Stimulated activated naive B cell treated with anti-CD40 and anti-IgM and Interleukin-4, amounts not matched to agents 10 μg/mL and 1 μg/mL and 100 μg/mL, for 72 hours (primary cell): ENCODE measurements at regions not wholly inside any gene's neighbourhood (a gene's known extent, or its start where the extent isn't known, plus 50 kb on each side); places are given as distances from the start of the nearest gene placed in this dataset.
"Not testable (repeated sequence)": the region's sequence is repeated elsewhere in the genome, so short reads cannot be mapped to it uniquely, and the experiment has no call there.

Experiments used
- ATAC-seq, 2 donors: fragments of 150-1000 bp; cut with Tn5 transposase; replicated peaks; 2 replicates each; pipeline ENCODE4 v1.10.0; 2021; ENCODE audit warnings: moderate library complexity in 1 of 2
- DNase-seq: peaks from one replicate; pipeline ENCODE4 v3.0.0; 2021
- H3K27ac Mint-ChIP-seq: one replicate; pipeline ENCODE4 v1.8.0; 2022; ENCODE audit warnings: mild to moderate bottlenecking, mixed read lengths
- H3K27me3 Mint-ChIP-seq, 2 donors: one replicate each; pipeline ENCODE4 v1.8.0; 2022; ENCODE audit warnings: mixed read lengths in 2 of 2
- H3K36me3 Mint-ChIP-seq, 2 donors: one replicate each; pipeline ENCODE4 v1.8.0; 2022; ENCODE audit warnings: mixed read lengths in 2 of 2, mild to moderate bottlenecking in 1 of 2
- H3K4me1 Mint-ChIP-seq, 2 donors: one replicate each; pipeline ENCODE4 v1.8.0; 2022; ENCODE audit warnings: mixed read lengths in 2 of 2, mild to moderate bottlenecking in 1 of 2
- H3K4me3 Mint-ChIP-seq, 2 donors: one replicate each; pipeline ENCODE4 v1.8.0; 2022; ENCODE audit warnings: mild to moderate bottlenecking in 2 of 2, mixed read lengths in 2 of 2, moderate library complexity in 1 of 2
- H3K9me3 Mint-ChIP-seq, 2 donors: one replicate each; pipeline ENCODE4 v1.8.0; 2022; ENCODE audit warnings: mixed read lengths in 2 of 2, mild to moderate bottlenecking in 1 of 2

DNA sequence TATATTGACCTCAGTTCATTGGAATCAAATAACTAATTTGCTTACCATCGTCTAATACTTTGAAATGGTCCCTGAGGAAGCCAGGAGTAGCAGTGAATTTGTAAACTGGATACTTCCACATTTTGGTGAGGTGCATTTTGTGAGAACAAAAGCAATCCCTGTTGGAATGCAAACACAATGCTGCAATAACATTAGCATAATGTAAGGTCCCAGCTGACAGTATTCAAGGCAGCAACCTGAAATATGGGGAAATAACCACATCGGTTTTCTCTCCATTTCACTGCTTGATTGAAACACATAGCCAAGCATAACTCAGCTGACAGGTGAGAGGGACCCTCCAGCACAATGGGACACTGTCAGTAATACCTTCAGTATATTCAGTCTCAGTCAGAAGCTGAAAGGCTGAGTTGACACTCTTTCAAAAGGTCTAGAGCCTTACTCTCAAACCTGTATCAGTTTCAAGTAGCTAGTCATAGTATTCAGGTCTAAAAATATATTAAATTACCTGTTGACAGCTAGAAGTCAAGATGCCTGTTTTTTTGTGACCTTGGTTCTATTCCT lies 1311.9 kb upstream of the NRXN1 start:
- no peak overlapping the region for H3K27ac Mint-ChIP-seq
- DNase-seq (no peak), ATAC-seq (no peak)
- no peaks in the 10 kb centered on the region for H3K36me3 Mint-ChIP-seq
- no peak overlapping the region for H3K4me3 Mint-ChIP-seq
- H3K4me1 Mint-ChIP-seq = no peaks in the 10 kb centered on the region
- H3K27me3 Mint-ChIP-seq = no peaks in the 10 kb centered on the region
- H3K9me3 Mint-ChIP-seq = peaks cover 0 to 2% of the 10 kb centered on the region in 2 donors

DNA sequence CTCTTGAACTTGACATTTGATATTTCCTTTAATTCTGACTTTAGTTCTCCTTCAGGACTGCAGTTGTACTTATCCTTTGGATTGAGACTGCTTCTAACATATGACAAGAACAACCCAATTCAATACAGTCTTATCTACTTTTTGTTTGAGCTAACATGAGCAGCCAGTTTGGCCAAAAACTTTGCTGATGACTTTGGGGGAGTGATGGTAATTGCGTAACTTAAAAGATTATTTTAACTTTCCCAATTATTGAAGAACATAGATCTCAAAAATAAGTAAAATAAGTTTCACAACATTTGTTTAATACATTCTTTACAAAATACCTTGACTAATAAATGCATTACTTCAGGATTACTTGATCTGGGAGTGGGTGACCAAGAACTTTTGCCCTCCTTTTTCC lies 1311.1 kb upstream of the NRXN1 start:
- Mint-ChIP-seq H3K27me3 (no peaks in the 10 kb centered on the region), H3K9me3 (peaks cover 0 to 2% of the 10 kb centered on the region in 2 donors), H3K4me1 (no peaks in the 10 kb centered on the region), H3K4me3 (no peak overlapping the region), H3K27ac (no peak overlapping the region), H3K36me3 (no peaks in the 10 kb centered on the region)
- ATAC-seq = no peak
- DNase-seq = no peak

DNA sequence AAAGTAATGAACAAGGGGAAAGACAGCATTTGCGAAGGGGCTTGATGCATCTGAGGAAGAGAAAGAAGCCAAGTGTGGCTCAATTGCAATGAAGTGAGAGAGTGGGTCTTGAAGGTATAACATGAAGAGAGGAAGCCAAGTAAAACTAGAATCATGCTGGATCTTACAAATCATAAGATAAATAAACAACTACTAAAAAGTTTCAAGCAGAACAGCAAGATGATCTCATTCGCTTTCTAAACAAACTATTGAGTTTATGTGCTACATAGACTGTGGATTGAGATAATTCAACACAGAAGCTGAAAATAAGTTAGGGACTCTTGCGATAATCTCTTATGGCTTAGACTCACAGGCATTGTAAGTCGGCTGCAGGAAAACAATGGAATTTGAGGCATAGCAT lies 1310.5 kb upstream of the NRXN1 start:
- Mint-ChIP-seq H3K4me3 (no peak overlapping the region), H3K27ac (no peak overlapping the region), H3K27me3 (no peaks in the 10 kb centered on the region), H3K4me1 (no peaks in the 10 kb centered on the region), H3K36me3 (no peaks in the 10 kb centered on the region), H3K9me3 (peaks cover 0 to 2% of the 10 kb centered on the region in 2 donors)
- DNase-seq (no peak), ATAC-seq (no peak)

DNA sequence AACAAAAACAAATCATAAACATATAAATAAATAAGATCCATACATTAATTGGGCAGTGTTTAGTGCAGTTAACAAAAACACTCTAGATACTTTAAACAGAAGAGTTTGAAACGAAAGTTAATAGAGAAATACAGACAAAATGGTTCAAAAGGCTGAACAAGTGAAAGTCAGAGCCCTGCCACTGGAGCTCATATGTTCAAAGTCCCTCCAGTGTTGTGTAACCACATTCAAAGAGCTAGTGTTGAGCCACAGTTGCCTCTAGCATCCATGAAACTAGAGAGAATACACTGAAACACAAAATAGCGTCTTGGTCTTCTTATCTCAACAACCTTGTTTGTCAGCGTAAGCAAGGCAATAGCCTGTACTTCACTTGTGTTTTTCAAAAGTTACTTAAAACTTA lies 1309.8 kb upstream of the NRXN1 start:
- H3K27ac Mint-ChIP-seq = no peak overlapping the region
- H3K9me3 Mint-ChIP-seq = peaks cover 0 to 2% of the 10 kb centered on the region in 2 donors
- ATAC-seq = no peak
- DNase-seq = no peak
- H3K36me3 Mint-ChIP-seq = no peaks in the 10 kb centered on the region
- no peak overlapping the region for H3K4me3 Mint-ChIP-seq
- no peaks in the 10 kb centered on the region for H3K27me3 Mint-ChIP-seq
- H3K4me1 Mint-ChIP-seq = no peaks in the 10 kb centered on the region

DNA sequence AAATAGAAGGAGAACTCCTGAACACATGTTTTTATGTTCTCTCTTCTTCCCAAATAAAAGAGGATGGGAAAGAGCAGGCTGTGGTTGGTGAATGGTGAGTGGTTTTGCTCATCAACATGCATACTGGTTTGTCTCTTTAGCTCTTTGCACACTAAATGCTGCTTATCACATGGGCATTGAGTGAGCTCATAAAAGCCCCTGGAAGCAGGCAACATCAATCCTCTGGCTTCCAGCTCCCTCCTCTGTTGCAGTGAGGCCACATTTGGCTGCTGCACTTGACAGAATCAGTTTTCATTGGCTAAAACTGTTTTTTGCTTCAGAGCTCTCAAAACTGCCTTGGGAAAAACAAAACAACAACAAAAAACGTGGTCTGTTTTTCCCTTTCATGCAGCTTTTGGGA lies 1308.2 kb upstream of the NRXN1 start:
- ATAC-seq (no peak), DNase-seq (no peak)
- Mint-ChIP-seq H3K4me1 (no peaks in the 10 kb centered on the region), H3K4me3 (no peak overlapping the region), H3K36me3 (no peaks in the 10 kb centered on the region), H3K27me3 (no peaks in the 10 kb centered on the region), H3K27ac (no peak overlapping the region), H3K9me3 (peaks cover 0 to 2% of the 10 kb centered on the region in 2 donors)

DNA sequence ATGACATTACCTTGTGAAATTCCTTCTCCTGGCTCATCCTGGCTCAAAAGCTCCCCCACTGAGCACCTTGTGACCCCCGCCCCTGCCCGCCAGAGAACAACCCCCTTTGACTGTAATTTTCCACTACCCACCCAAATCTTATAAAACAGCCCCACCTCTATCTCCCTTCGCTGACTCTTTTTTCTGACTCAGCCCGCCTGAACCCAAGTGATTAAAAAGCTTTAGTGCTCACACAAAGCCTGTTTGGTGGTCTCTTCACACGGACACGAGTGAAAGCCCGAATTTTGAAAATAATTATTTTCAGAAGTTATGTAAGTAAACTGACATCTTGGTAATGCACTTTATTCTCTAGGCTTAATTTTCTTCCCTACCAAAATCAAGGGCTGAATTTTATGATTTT lies 1305.9 kb upstream of the NRXN1 start:
- not testable (repeated sequence) for ATAC-seq, H3K27ac Mint-ChIP-seq, H3K9me3 Mint-ChIP-seq, H3K4me3 Mint-ChIP-seq, H3K36me3 Mint-ChIP-seq, H3K27me3 Mint-ChIP-seq, DNase-seq, H3K4me1 Mint-ChIP-seq

DNA sequence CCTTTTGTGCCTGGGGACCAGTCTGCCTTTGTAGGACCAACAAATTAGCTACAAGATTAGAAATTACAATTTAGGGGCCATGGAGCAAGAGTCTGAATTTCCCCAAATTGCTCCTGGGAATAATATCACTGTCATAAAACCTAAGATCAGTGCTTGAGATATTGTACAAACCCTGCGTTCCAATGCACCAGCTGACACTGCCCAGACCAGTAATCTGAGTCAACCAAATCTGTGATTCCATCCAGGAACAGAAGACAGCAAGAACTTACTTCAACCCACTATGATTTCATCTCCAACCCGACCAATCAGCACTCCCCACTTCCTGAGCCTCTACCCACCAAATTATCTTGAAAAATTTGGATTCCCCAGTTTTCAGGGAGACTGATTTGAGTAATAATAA lies 1305.0 kb upstream of the NRXN1 start:
- Mint-ChIP-seq H3K9me3 (no peaks in the 10 kb centered on the region), H3K4me1 (no peaks in the 10 kb centered on the region), H3K27ac (no peak overlapping the region), H3K27me3 (no peaks in the 10 kb centered on the region), H3K36me3 (no peaks in the 10 kb centered on the region), H3K4me3 (no peak overlapping the region)
- no peak for ATAC-seq
- DNase-seq = no peak

DNA sequence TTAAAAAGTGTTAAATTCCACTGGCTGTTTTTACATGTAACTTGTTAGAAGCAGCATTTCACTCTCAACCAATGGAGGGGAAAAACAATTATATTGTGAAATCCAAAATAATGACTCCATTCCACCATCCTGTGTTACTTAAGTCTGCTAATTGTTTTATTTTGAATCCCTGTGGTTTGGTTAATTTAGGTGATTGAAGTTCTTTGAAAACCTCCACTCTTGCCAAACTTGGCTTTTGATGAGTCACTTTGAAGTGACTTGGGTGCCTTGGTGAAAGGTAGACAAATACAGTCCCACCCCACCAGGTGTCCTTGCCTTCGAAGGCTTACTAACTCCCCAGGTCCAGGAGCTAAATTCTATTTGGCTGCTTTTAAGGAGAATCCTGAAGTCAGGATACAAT lies 1303.8 kb upstream of the NRXN1 start:
- ATAC-seq = no peak
- H3K27me3 Mint-ChIP-seq = no peaks in the 10 kb centered on the region
- no peak for DNase-seq
- no peak overlapping the region for H3K4me3 Mint-ChIP-seq
- peaks cover 0 to 2% of the 10 kb centered on the region in 2 donors for H3K9me3 Mint-ChIP-seq
- no peaks in the 10 kb centered on the region for H3K4me1 Mint-ChIP-seq
- no peaks in the 10 kb centered on the region for H3K36me3 Mint-ChIP-seq
- H3K27ac Mint-ChIP-seq = no peak overlapping the region

DNA sequence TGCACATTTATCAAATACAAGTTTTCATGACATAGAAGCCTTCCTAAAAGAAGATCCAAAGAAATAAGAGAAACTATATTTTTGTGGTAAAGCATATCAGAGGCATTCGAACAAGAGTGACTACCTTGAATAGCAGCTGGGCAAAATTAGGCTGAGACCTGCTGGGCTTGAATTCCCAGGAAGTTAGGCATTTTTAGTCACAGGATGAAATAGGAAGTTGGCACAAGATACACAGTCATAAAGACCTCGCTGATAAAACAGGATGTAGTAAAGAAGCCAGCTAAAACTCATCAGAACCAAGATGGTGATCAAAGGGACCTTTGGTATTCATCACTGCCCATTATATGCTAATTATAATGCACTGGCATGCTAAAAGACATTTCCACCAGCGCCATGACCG lies 1302.3 kb upstream of the NRXN1 start:
- no peak overlapping the region for H3K27ac Mint-ChIP-seq
- no peak overlapping the region for H3K4me3 Mint-ChIP-seq
- no peaks in the 10 kb centered on the region for H3K36me3 Mint-ChIP-seq
- ATAC-seq = no peak
- DNase-seq = no peak
- H3K4me1 Mint-ChIP-seq = no peaks in the 10 kb centered on the region
- H3K9me3 Mint-ChIP-seq = peaks cover 3% of the 10 kb centered on the region in 2 donors
- no peaks in the 10 kb centered on the region for H3K27me3 Mint-ChIP-seq

DNA sequence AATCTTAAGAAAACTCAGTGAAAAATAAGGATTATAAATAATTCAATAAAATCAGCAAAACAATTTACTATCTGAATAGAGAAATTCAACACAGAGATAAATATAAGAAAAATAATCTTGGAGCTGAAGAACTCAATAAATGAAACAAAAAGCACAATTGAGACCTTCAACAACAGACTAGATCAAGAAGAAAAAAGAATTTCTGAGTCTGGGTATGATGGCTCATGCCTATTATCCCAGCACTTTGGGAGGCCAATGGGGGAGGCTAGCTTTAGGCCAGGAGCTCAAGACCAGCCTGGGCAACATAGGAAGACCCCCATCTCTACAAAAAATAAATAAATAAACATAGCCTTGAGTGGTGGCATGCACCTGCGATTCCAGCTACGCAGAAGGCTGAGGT lies 1295.7 kb upstream of the NRXN1 start:
- H3K4me1 Mint-ChIP-seq = no peaks in the 10 kb centered on the region
- DNase-seq = no peak
- H3K9me3 Mint-ChIP-seq = peaks cover 9% of the 10 kb centered on the region in 2 donors
- no peak overlapping the region for H3K27ac Mint-ChIP-seq
- no peak for ATAC-seq
- no peaks in the 10 kb centered on the region for H3K36me3 Mint-ChIP-seq
- H3K4me3 Mint-ChIP-seq = no peak overlapping the region
- no peaks in the 10 kb centered on the region for H3K27me3 Mint-ChIP-seq

DNA sequence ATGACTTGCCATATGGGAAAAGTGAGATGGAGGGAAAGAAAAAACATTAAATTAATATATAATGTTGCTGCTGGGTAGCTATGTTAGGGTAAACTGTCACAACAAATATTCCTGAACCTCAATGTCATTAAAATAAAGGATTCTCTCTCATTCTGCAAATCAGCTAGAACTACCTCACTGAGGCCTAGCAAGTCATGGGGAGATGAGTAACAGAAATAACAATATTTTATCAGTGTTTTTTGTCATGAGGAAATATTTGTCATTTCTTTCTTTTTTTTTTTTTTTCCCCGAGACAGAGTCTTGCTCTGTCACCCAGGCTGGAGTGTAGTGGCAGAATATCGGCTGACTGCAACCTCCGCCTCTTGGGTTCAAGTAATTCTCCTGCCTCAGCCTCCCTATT lies 1282.3 kb upstream of the NRXN1 start:
- Mint-ChIP-seq H3K27me3 (no peaks in the 10 kb centered on the region), H3K4me3 (no peak overlapping the region), H3K4me1 (no peaks in the 10 kb centered on the region), H3K36me3 (no peaks in the 10 kb centered on the region), H3K27ac (no peak overlapping the region), H3K9me3 (peaks cover 0 to 3% of the 10 kb centered on the region in 2 donors)
- ATAC-seq (no peak), DNase-seq (no peak)

DNA sequence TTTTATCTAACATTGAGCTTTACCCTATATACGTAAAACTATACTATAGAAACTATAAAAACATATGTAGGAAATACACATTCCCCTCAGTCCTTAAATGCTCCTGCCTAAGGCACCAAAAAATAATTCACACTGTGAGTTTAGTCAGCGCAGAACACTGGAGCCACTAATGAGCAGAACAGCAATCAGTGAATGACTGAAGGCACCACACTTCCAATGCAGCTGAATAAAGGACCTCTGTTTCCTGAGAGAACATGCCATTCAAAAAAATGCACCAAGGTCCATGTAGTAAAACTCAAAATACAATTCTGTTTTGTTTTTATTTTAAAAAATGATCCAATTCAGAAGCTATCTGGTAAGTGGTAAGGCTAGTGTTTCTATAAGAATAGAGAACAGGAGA lies 1280.6 kb upstream of the NRXN1 start:
- no peaks in the 10 kb centered on the region for H3K27me3 Mint-ChIP-seq
- ATAC-seq (no peak), DNase-seq (no peak)
- H3K27ac Mint-ChIP-seq = no peak overlapping the region
- H3K36me3 Mint-ChIP-seq = no peaks in the 10 kb centered on the region
- no peak overlapping the region for H3K4me3 Mint-ChIP-seq
- H3K9me3 Mint-ChIP-seq = peaks cover 0 to 3% of the 10 kb centered on the region in 2 donors
- H3K4me1 Mint-ChIP-seq = no peaks in the 10 kb centered on the region

DNA sequence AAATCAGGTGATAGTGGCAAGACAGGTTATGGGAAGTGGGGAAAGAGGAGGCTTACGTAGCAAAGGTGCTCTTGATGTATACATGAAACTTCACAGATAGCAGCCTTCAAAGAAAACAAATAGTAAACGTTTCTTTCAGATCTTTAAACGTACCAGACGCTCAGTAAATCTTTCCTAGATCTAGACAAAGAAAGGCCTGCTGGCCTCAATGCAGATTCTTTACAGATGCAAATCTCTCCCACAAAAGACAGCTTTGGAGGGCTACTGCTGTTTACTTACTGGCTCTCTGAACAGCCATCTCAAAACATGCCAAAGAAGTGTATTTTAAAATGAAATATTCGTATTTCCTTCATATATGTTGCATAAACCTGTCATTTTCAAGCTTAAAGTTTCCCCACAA lies 1279.9 kb upstream of the NRXN1 start:
- ATAC-seq (no peak), DNase-seq (no peak)
- no peaks in the 10 kb centered on the region for H3K36me3 Mint-ChIP-seq
- no peak overlapping the region for H3K27ac Mint-ChIP-seq
- peaks cover 0 to 1% of the 10 kb centered on the region in 2 donors for H3K9me3 Mint-ChIP-seq
- H3K27me3 Mint-ChIP-seq = no peaks in the 10 kb centered on the region
- no peaks in the 10 kb centered on the region for H3K4me1 Mint-ChIP-seq
- H3K4me3 Mint-ChIP-seq = no peak overlapping the region

DNA sequence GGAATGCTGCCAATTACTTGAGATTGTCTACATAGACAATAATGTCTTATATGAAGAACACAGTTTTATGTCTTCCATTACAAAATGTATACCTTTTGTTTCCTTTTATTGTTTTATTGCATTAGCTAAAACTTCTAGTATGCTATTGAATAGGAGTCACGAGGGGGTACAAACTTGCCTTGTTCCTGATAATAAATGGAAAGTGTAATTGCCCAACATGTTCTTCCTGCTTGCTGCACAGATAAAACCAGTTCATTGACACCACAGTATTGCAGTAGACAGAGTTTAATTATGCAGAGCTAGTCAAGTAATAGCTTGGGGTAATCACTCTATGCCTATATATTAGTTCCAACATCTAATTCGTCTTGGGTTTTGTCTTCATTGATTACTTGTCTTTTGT lies 1276.2 kb upstream of the NRXN1 start:
- Mint-ChIP-seq H3K27ac (no peak overlapping the region), H3K36me3 (no peaks in the 10 kb centered on the region), H3K4me3 (no peak overlapping the region), H3K9me3 (peaks cover 8 to 13% of the 10 kb centered on the region in 2 donors), H3K4me1 (no peaks in the 10 kb centered on the region), H3K27me3 (no peaks in the 10 kb centered on the region)
- DNase-seq (no peak), ATAC-seq (no peak)

DNA sequence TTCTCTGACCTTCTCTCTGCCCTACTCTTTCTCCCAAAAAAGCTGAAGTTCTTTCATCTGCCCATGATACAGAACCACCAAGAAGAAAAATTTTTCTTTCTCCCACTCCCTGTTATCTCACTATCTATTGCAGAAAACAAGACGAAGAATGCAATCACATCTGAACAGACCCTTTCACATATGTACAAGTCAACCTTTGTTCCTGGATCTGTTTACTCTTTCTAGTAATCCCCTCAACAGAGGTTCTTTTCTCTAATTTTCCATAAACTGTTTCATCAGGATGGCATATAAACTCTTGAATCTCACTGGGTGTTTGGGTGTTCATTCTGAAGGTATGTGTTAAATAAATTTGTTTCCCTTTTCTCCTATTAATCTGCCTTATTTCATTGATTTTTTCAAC lies 1262.7 kb upstream of the NRXN1 start:
- Mint-ChIP-seq H3K36me3 (no peaks in the 10 kb centered on the region), H3K9me3 (peaks cover 5% of the 10 kb centered on the region in 2 donors), H3K4me1 (no peaks in the 10 kb centered on the region), H3K27ac (no peak overlapping the region), H3K27me3 (no peaks in the 10 kb centered on the region), H3K4me3 (no peak overlapping the region)
- ATAC-seq (no peak), DNase-seq (no peak)

DNA sequence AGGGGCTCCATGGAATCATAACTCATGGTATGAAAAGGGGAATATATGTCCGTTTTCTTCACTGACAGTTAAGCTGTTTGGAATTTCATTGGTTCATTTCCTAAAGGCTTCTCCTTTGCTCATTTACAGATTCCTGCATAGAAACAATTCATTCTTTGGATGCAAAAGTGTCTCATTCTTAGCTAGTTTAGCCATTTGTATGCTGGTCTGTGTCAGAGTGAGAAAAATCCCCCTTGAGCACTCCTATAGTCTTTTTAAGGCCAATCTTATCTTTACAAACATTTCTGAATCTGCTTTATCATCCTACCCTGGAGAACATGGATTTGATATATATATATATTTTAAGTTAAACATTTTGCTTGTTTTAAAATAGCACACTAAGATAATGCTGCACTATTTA lies 1260.9 kb upstream of the NRXN1 start:
- no peaks in the 10 kb centered on the region for H3K36me3 Mint-ChIP-seq
- no peak overlapping the region for H3K27ac Mint-ChIP-seq
- DNase-seq = no peak
- H3K4me3 Mint-ChIP-seq = no peak overlapping the region
- H3K9me3 Mint-ChIP-seq = peaks cover 0 to 6% of the 10 kb centered on the region in 2 donors
- H3K4me1 Mint-ChIP-seq = no peaks in the 10 kb centered on the region
- no peaks in the 10 kb centered on the region for H3K27me3 Mint-ChIP-seq
- ATAC-seq = no peak
